ENCODE measurements at regions not wholly inside any gene's neighbourhood (a gene's known extent, or its start where the extent isn't known, plus 50 kb on each side); places are given as distances from the start of the nearest gene placed in this dataset.
"Not testable (repeated sequence)": the region's sequence is repeated elsewhere in the genome, so short reads cannot be mapped to it uniquely, and the experiment has no call there.

GRCh38 chr10:53534428-53534827 lies 761.8 kb upstream of the MBL2 start:
- Histone ChIP-seq H3K27me3 (no peaks in the 10 kb centered on the region), H3K4me1 (no peaks in the 10 kb centered on the region; the same call in none of the 2 replicates), H3K9me3 (no peaks in the 10 kb centered on the region), H3K36me3 (no peaks in the 10 kb centered on the region), H3K4me3 (ENCODE audit: low read depth, low read length) (no peak overlapping the region)
- TF ChIP-seq, protein P1, sequence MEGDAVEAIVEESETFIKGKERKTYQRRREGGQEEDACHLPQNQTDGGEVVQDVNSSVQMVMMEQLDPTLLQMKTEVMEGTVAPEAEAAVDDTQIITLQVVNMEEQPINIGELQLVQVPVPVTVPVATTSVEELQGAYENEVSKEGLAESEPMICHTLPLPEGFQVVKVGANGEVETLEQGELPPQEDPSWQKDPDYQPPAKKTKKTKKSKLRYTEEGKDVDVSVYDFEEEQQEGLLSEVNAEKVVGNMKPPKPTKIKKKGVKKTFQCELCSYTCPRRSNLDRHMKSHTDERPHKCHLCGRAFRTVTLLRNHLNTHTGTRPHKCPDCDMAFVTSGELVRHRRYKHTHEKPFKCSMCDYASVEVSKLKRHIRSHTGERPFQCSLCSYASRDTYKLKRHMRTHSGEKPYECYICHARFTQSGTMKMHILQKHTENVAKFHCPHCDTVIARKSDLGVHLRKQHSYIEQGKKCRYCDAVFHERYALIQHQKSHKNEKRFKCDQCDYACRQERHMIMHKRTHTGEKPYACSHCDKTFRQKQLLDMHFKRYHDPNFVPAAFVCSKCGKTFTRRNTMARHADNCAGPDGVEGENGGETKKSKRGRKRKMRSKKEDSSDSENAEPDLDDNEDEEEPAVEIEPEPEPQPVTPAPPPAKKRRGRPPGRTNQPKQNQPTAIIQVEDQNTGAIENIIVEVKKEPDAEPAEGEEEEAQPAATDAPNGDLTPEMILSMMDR (IDR thresholded peaks at IDR 0.05; ENCODE audit: low read depth, low read length): no peak
- no peak for DNase-seq

DNA sequence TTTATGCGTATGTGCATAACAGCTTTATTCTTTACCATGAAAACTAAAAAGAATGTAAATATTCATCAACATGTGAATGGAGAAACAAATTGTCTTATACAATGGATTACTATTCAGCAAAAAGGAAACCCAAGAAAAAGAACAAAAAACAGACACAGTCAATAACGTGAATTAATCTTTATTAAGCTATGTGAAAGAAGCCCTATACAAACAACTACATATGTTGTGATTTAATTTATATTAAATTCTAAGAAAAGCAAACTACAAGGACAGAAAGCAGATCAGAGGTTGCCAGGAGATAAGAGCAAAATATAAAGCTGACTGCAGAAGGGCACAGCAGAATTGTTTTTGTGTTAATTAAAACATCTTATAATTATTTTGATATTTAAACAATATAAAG lies 756.4 kb upstream of the MBL2 start:
- no peaks in the 10 kb centered on the region for H3K27me3 ChIP-seq
- H3K9me3 ChIP-seq: no peaks in the 10 kb centered on the region
- H3K36me3 ChIP-seq: no peaks in the 10 kb centered on the region
- no peaks in the 10 kb centered on the region; the same call in 1 of the 2 replicates for H3K4me1 ChIP-seq
- no peak for DNase-seq
- TF ChIP-seq, protein P1 (IDR thresholded peaks at IDR 0.05; ENCODE audit: low read depth, low read length): no peak
- H3K4me3 ChIP-seq (ENCODE audit: low read depth, low read length): no peak overlapping the region

DNA sequence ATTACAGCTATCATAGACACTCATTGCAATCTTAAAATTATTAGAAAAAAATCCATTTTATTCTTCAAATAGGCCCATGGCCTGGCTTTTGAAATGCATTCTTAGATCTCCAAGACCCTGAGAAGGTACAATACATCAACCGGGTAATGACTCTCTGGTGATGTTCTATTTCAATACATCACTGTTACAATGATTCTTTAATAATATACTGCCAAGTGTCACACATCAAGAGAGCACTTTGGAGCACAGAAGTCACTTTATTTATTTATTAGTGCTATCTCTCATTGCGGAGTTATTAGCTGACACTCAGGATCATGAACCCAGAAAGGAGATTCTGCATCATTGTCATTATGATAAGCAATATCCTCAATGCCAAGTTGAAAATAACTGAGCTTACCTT lies 748.5 kb upstream of the MBL2 start:
- TF ChIP-seq, protein P1 (IDR thresholded peaks at IDR 0.05; ENCODE audit: low read depth, low read length): no peak
- Histone ChIP-seq H3K27me3 (no peaks in the 10 kb centered on the region), H3K36me3 (no peaks in the 10 kb centered on the region), H3K9me3 (no peaks in the 10 kb centered on the region), H3K4me3 (ENCODE audit: low read depth, low read length) (no peak overlapping the region), H3K4me1 (no peaks in the 10 kb centered on the region)
- DNase-seq: no peak

DNA sequence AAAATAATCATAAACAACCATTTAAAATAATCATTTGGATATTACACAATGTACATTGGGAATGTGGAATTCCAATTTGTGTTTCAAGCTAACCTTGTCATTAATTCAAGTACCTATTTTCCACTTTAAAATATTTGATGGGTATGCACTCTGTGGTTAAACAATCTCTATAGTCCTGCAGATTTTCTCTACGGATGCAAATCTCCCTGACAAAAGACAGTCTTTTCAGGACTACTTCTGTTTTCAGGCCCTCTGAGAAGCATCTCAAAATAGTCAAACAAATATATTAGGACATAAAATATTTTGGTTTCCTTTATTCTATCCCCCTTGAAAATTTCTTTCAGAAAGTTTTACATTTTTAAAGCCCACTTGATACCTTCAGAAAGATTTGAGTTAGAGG lies 735.6 kb upstream of the MBL2 start:
- no peaks in the 10 kb centered on the region for H3K27me3 ChIP-seq
- TF ChIP-seq, protein P1 (IDR thresholded peaks at IDR 0.05; ENCODE audit: low read depth, low read length): no peak
- no peaks in the 10 kb centered on the region for H3K36me3 ChIP-seq
- H3K9me3 ChIP-seq: no peaks in the 10 kb centered on the region
- no peak overlapping the region for H3K4me3 ChIP-seq (ENCODE audit: low read depth, low read length)
- DNase-seq: no peak
- no peaks in the 10 kb centered on the region for H3K4me1 ChIP-seq

DNA sequence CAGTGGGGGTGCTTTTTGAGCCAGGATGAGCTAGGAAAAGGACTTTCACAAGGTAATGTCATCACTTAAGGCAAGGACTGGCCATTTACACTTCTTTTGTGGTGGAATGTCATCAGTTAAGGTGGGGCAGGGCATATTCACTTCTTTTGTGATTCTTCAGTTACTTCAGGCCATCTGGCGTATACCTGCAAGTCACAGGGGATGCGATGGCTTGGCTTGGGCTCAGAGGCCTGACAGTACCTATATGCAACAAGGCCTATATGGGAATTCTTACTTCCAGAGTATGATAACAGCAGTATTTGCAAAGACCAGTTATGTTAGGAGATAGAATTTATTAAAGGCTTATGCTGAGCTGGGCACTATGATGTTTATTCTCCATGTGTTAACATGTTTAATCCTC lies 731.9 kb upstream of the MBL2 start:
- not testable (repeated sequence) for H3K4me3 ChIP-seq (ENCODE audit: low read depth, low read length); H3K36me3 ChIP-seq; H3K4me1 ChIP-seq; DNase-seq; H3K9me3 ChIP-seq; H3K27me3 ChIP-seq

DNA sequence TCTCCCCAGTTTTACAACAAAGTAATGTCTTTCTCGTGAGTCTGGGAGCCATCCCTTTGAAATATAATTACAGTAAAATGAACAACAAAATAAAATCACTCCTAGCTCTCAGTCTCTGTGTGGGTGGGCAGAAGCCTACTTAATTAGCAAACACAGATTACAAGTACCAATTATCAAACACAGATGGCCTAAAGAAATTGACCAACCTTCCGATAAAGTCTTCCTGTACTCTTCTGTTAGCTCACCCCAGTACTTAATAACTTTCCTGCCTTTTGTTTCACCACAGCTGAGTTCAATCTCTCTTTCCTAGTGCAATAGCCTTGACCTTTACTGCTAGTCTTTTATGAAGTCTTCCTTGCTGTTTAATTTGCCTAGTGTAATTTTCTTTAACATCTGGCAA lies 719.2 kb upstream of the MBL2 start:
- H3K9me3 ChIP-seq: no peaks in the 10 kb centered on the region
- TF ChIP-seq, protein P1 (IDR thresholded peaks at IDR 0.05; ENCODE audit: low read depth, low read length): no peak
- peak; percentile 19 for DNase-seq
- no peaks in the 10 kb centered on the region for H3K27me3 ChIP-seq
- H3K36me3 ChIP-seq: no peaks in the 10 kb centered on the region
- peaks cover 28% of the 10 kb centered on the region for H3K4me1 ChIP-seq
- no peak overlapping the region; the same call in 1 of the 2 replicates for H3K4me3 ChIP-seq (ENCODE audit: low read depth, low read length)

DNA sequence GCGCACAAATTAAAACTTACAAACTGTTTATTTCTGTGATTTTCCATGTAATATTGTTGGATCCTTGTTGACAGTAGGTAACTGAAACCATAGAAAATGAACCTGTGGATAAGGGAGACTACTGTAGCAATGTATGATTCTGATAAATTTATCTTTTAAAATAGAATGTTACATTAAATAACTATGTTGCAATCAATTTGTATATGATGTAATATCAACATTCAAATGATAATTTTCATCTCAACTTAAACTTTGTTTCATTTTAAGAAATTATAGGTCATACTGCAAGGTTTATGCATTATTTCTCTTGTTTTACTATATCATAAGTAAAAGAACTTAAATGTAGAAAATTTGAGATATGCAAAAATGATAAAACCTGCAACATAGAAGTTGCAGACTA lies 718.0 kb upstream of the MBL2 start:
- Histone ChIP-seq H3K4me1 (peaks cover 28% of the 10 kb centered on the region), H3K4me3 (ENCODE audit: low read depth, low read length) (no peak overlapping the region), H3K36me3 (no peaks in the 10 kb centered on the region), H3K9me3 (no peaks in the 10 kb centered on the region), H3K27me3 (no peaks in the 10 kb centered on the region)
- DNase-seq: no peak
- TF ChIP-seq, protein P1 (IDR thresholded peaks at IDR 0.05; ENCODE audit: low read depth, low read length): no peak

Data from BE2C (cell line).